B cell (primary cell): ENCODE measurements at regions not wholly inside any gene's neighbourhood (a gene's known extent, or its start where the extent isn't known, plus 50 kb on each side); places are given as distances from the start of the nearest gene placed in this dataset.

Experiments used
- ATAC-seq: fragments of 200-7000 bp; cut with Tn5 transposase; one replicate; pipeline ENCODE4 v1.10.0; 2021; ENCODE audit warnings: low read depth, mild to moderate bottlenecking, moderate number of reproducible peaks, moderate library complexity
- CTCF ChIA-PET: fragments of 350-600 bp; sonication (Branson Sonifier 250); formaldehyde crosslinking; loops from one replicate; lab custom pipeline; 2021; ENCODE audit warnings: antibody characterized with exemption, inconsistent platforms; lab: Charles Lee
- POLR2A ChIA-PET: fragments of 350-600 bp; sonication (Branson Sonifier 250); formaldehyde crosslinking; loops from one replicate; lab custom pipeline; 2021; ENCODE audit warnings: antibody characterized with exemption; lab: Charles Lee
- DNase-seq: peaks from one replicate; pipeline ENCODE4 v3.0.0; 2013
- H2AFZ ChIP-seq: 2 replicates; pipeline ENCODE4 v1.6.1; 2012; ENCODE audit warnings: mild to moderate bottlenecking, low read depth, low read length; ENCODE audit not compliant: insufficient read depth, poor library complexity, severe bottlenecking
- H3K27ac ChIP-seq, 2 donors: 1 replicate in 1 of 2; 2 replicates in 1 of 2; pipeline ENCODE4 v1.5.1; 2012 to 2013; ENCODE audit warnings: low read length in 2 of 2, mild to moderate bottlenecking in 2 of 2, moderate library complexity in 1 of 2
- H3K27me3 ChIP-seq, 4 experiments: fragments of 200-600 bp in 1 of 4; sonication (generic) in 1 of 4; replicated peaks in 1 of 4; 1 replicate in 2 of 4; 2 replicates in 2 of 4; pipeline versions ENCODE4 v1.6.1 to v1.7.0; 2013 to 2016; ENCODE audit warnings: low read length in 3 of 4, mild to moderate bottlenecking in 2 of 4, mixed read lengths in 1 of 4, moderate library complexity in 1 of 4; ENCODE audit not compliant: insufficient read depth in 4 of 4, control insufficient read depth in 3 of 4; ENCODE audit errors: control extremely low read depth in 1 of 4
- H3K36me3 ChIP-seq, 2 experiments: replicated peaks in 1 of 2; 1 replicate in 1 of 2; 2 replicates in 1 of 2; pipeline versions ENCODE4 v1.6.1 to v1.7.1; 2013; ENCODE audit warnings: low read length in 1 of 2; ENCODE audit not compliant: insufficient read depth in 2 of 2, control insufficient read depth in 1 of 2; ENCODE audit errors: control extremely low read depth in 1 of 2, extremely low read depth in 1 of 2
- H3K4me1 ChIP-seq, 2 donors: fragments of 200-600 bp in 1 of 2; sonication (generic) in 1 of 2; 1 replicate in 1 of 2; 2 replicates in 1 of 2; pipeline versions ENCODE4 v1.5.1 to v1.6.1; 2013 to 2017; ENCODE audit warnings: low read length in 2 of 2; ENCODE audit not compliant: control insufficient read depth in 2 of 2, insufficient read depth in 2 of 2
- H3K4me2 ChIP-seq: replicated peaks from 2 replicates; pipeline ENCODE3; 2012; ENCODE audit warnings: mild to moderate bottlenecking, low read depth, low read length; ENCODE audit not compliant: poor library complexity, severe bottlenecking
- H3K4me3 ChIP-seq, 5 experiments: fragments of 200-600 bp in 1 of 5; sonication (generic) in 1 of 5; 1 replicate in 3 of 5; 2 replicates in 2 of 5; pipeline versions ENCODE4 v1.5.1 to v1.7.0; 2011 to 2016; ENCODE audit warnings: low read length in 4 of 5, mild to moderate bottlenecking in 4 of 5, low read depth in 2 of 5, control low read depth in 1 of 5, moderate library complexity in 1 of 5; ENCODE audit not compliant: insufficient read depth in 1 of 5; ENCODE audit errors: control extremely low read depth in 1 of 5, extremely low read depth in 1 of 5
- H3K79me2 ChIP-seq: fragments of 200-600 bp; sonication (generic); one replicate; pipeline ENCODE4 v1.6.0; 2016; ENCODE audit warnings: low read length; ENCODE audit not compliant: control insufficient read depth, insufficient read depth
- H3K9ac ChIP-seq: fragments of 200-600 bp; sonication (generic); 2 replicates; pipeline ENCODE4 v1.6.1; 2017; ENCODE audit warnings: mild to moderate bottlenecking, low read length, moderate library complexity
- H3K9me3 ChIP-seq, 3 donors: one replicate each; pipeline versions ENCODE4 v1.6.1 to v1.7.1; 2013; ENCODE audit warnings: low read length in 2 of 3; ENCODE audit not compliant: control insufficient read depth in 2 of 3, insufficient read depth in 1 of 3; ENCODE audit errors: control extremely low read depth in 1 of 3
- H4K20me1 ChIP-seq: 2 replicates; pipeline ENCODE4 v1.6.0; 2012; ENCODE audit warnings: mild to moderate bottlenecking, low read length; ENCODE audit not compliant: insufficient read depth, control insufficient read depth, poor library complexity, severe bottlenecking
- H3K27ac Mint-ChIP-seq: one replicate; pipeline ENCODE4 v1.8.0; 2021; ENCODE audit warnings: mixed read lengths
- H3K27me3 Mint-ChIP-seq: one replicate; pipeline ENCODE4 v1.8.0; 2021; ENCODE audit warnings: mixed read lengths
- H3K4me1 Mint-ChIP-seq: one replicate; pipeline ENCODE4 v1.8.0; 2021; ENCODE audit warnings: mixed read lengths
- H3K4me3 Mint-ChIP-seq: one replicate; pipeline ENCODE4 v1.8.0; 2021; ENCODE audit warnings: mixed read lengths
- H3K9me3 Mint-ChIP-seq: one replicate; pipeline ENCODE4 v1.8.0; 2022; ENCODE audit warnings: mixed read lengths; ENCODE audit not compliant: insufficient read depth
- EZH2 ChIP-seq: IDR thresholded peaks from 2 replicates; pipeline ENCODE4 v1.6.1; 2012; ENCODE audit warnings: borderline replicate concordance, low read depth, mild to moderate bottlenecking, moderate library complexity, low read length; ENCODE audit not compliant: insufficient read depth, poor library complexity, severe bottlenecking
- WGBS: methylation state at CpG from one replicate; pipeline ENCODE4 v1.1.5; 2013; ENCODE audit warnings: missing lambda C conversion rate; ENCODE audit not compliant: insufficient coverage; 5-methylcytosine and 5-hydroxymethylcytosine counted together
- intact Hi-C: fragments of 100-400 bp; cut with micrococcal nuclease; formaldehyde crosslinking; loops from one replicate; pipeline ENCODE4 v1.10.0; 2022
- TF ChIP-seq, protein P1 (sequence below): fragments of 200-600 bp; IDR thresholded peaks from one replicate; pipeline ENCODE4 v1.8.0; 2022; ENCODE audit warnings: antibody characterized with exemption, mild to moderate bottlenecking

DNA sequence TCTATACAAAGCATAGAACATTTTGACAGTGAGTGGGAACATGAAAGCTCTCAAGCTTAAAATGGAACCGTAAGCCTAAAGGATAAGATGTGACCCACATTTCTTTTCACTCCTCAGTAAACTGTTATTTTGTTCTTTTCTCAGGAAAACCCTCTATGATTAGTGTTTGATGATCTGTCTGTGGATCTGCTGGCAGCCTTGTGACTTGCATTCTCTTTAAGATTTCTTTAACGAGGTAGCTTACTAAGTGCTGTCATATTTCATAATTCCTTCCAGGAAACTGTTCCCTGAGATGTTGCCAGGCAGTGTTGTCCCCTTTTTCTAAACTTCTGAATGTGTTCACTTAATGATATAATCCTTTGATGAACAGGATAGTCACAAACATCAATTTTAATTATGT is 167.6 kb downstream of the PYDC2 start:
- no peak overlapping the region for H3K27ac Mint-ChIP-seq
- no CpG with 5 or more reads among the region's 2 CpGs for WGBS
- no peaks in the 10 kb centered on the region for H3K4me1 Mint-ChIP-seq
- Histone ChIP-seq H3K4me3 (no peak overlapping the region), H4K20me1 (no peaks in the 10 kb centered on the region), H3K9me3 (no peaks in the 10 kb centered on the region), H2AFZ (no peak overlapping the region), H3K36me3 (no peaks in the 10 kb centered on the region), H3K4me1 (no peaks in the 10 kb centered on the region), H3K9ac (no peak overlapping the region), H3K4me2 (no peak overlapping the region), H3K27me3 (no peaks in the 10 kb centered on the region), H3K27ac (no peak overlapping the region), H3K79me2 (no peaks in the 10 kb centered on the region)
- DNase-seq, result no peak
- POLR2A ChIA-PET, result no interaction called here
- no peak overlapping the region for H3K4me3 Mint-ChIP-seq
- intact Hi-C loops, result no loop called here
- H3K9me3 Mint-ChIP-seq, result no peaks in the 10 kb centered on the region
- no peak for ATAC-seq
- TF ChIP-seq EZH2, result no peak
- TF ChIP-seq, protein P1, sequence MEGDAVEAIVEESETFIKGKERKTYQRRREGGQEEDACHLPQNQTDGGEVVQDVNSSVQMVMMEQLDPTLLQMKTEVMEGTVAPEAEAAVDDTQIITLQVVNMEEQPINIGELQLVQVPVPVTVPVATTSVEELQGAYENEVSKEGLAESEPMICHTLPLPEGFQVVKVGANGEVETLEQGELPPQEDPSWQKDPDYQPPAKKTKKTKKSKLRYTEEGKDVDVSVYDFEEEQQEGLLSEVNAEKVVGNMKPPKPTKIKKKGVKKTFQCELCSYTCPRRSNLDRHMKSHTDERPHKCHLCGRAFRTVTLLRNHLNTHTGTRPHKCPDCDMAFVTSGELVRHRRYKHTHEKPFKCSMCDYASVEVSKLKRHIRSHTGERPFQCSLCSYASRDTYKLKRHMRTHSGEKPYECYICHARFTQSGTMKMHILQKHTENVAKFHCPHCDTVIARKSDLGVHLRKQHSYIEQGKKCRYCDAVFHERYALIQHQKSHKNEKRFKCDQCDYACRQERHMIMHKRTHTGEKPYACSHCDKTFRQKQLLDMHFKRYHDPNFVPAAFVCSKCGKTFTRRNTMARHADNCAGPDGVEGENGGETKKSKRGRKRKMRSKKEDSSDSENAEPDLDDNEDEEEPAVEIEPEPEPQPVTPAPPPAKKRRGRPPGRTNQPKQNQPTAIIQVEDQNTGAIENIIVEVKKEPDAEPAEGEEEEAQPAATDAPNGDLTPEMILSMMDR, result no peak
- CTCF ChIA-PET, result no interaction called here
- peaks cover 5% of the 10 kb centered on the region for H3K27me3 Mint-ChIP-seq

DNA sequence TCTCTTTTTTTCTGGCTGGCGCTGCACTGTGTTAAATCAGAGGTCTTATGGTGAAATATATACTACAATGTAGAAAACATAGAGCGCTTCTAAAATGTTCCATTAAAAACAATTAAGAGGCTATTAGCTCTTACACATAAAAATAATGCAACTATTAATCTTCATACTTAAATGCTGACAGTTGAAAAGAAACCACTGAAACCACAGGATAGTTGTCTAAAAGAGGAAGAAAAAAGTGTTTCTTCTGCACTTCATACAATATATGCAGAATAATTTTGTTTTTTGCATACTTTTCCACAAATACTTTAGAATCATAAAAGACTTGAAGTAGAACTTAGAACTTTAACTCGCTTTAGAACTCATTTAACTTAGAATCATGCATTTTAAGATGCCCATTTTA is 170.5 kb downstream of the PYDC2 start:
- intact Hi-C loops, result no loop called here
- CTCF ChIA-PET, result no interaction called here
- WGBS, result no CpG with 5 or more reads among the region's 3 CpGs
- Mint-ChIP-seq H3K9me3 (no peaks in the 10 kb centered on the region), H3K4me3 (no peak overlapping the region), H3K27ac (no peak overlapping the region), H3K27me3 (peaks cover 5% of the 10 kb centered on the region), H3K4me1 (no peaks in the 10 kb centered on the region)
- H3K79me2 ChIP-seq, result no peaks in the 10 kb centered on the region
- no peak overlapping the region for H3K4me2 ChIP-seq
- no peaks in the 10 kb centered on the region for H3K4me1 ChIP-seq
- no peak overlapping the region for H3K9ac ChIP-seq
- H4K20me1 ChIP-seq, result no peaks in the 10 kb centered on the region
- no peaks in the 10 kb centered on the region for H3K27me3 ChIP-seq
- H3K36me3 ChIP-seq, result no peaks in the 10 kb centered on the region
- DNase-seq, result no peak
- ATAC-seq, result no peak
- no peak overlapping the region for H3K4me3 ChIP-seq
- no peak overlapping the region for H3K27ac ChIP-seq
- POLR2A ChIA-PET, result no interaction called here
- TF ChIP-seq, protein P1, result no peak
- TF ChIP-seq EZH2, result no peak
- H2AFZ ChIP-seq, result no peak overlapping the region
- H3K9me3 ChIP-seq, result no peaks in the 10 kb centered on the region
